ENCODE measurements at regions not wholly inside any gene's neighbourhood (a gene's known extent, or its start where the extent isn't known, plus 50 kb on each side); places are given as distances from the start of the nearest gene placed in this dataset.

- TF ChIP-seq, protein P1, sequence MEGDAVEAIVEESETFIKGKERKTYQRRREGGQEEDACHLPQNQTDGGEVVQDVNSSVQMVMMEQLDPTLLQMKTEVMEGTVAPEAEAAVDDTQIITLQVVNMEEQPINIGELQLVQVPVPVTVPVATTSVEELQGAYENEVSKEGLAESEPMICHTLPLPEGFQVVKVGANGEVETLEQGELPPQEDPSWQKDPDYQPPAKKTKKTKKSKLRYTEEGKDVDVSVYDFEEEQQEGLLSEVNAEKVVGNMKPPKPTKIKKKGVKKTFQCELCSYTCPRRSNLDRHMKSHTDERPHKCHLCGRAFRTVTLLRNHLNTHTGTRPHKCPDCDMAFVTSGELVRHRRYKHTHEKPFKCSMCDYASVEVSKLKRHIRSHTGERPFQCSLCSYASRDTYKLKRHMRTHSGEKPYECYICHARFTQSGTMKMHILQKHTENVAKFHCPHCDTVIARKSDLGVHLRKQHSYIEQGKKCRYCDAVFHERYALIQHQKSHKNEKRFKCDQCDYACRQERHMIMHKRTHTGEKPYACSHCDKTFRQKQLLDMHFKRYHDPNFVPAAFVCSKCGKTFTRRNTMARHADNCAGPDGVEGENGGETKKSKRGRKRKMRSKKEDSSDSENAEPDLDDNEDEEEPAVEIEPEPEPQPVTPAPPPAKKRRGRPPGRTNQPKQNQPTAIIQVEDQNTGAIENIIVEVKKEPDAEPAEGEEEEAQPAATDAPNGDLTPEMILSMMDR (IDR thresholded peaks at IDR 0.05; ENCODE audit: low read depth, low read length), result no peak
- H3K4me3 ChIP-seq (ENCODE audit: low read depth, low read length), result no peak overlapping the region
These were observed 129.4 kb upstream of the ADPGK start for GRCh38 chr15:72912996-72913395.

DNA sequence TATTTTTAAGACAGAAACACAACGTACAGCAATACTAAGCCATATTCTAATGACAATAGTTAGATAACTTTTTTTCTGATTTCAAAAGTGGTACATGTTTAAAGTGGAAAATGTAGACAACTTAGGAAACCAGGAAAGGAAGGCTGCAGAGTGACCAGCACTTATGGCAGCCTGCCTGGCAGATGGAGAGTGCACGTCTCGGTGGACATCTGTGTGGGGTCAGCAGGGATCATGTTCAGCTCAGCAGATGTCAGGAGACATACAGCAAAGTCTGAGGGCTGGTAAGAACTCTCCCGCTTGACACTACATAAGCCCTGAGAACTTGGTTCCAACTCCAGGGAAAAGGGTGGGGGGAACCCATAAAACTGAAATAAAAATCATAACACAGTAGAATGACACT is 128.6 kb upstream of the ADPGK start:
- TF ChIP-seq, protein P1 (IDR thresholded peaks at IDR 0.05; ENCODE audit: low read depth, low read length), result no peak

DNA sequence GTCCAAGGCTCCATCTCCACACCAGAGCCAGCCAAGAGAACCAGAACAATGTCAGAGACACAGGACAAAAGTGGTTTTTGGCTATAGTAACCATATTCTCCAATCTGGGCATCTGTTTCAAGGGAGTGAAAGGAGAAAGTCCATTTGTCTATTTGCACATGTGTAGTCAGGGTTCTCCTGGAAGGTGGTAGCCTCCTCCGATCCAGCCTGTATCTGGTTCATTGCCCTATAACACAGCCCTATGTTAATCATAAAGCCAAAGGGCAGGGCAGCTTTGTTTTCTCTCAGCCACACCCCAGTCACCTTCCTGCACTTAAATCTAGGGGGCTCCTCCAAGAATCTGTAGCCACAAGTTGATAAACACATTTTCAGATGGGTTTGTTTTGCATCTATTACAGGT is 128.1 kb upstream of the ADPGK start:
- TF ChIP-seq, protein P1 (IDR thresholded peaks at IDR 0.05; ENCODE audit: low read depth, low read length), result no peak
- no peak overlapping the region for H3K4me3 ChIP-seq (ENCODE audit: low read depth, low read length)

More for the DNA sequence above, 128.6 kb upstream of the ADPGK start:
- no peak overlapping the region for H3K4me3 ChIP-seq (ENCODE audit: low read depth, low read length)

- TF ChIP-seq, protein P1 (IDR thresholded peaks at IDR 0.05; ENCODE audit: low read depth, low read length), result no peak
- H3K4me3 ChIP-seq (ENCODE audit: low read depth, low read length), result no peak overlapping the region
These were observed 125.2 kb upstream of the ADPGK start for GRCh38 chr15:72908713-72909112.

- H3K4me3 ChIP-seq (ENCODE audit: low read depth, low read length), result no peak overlapping the region
- TF ChIP-seq, protein P1 (IDR thresholded peaks at IDR 0.05; ENCODE audit: low read depth, low read length), result no peak
These were observed 124.2 kb upstream of the ADPGK start for GRCh38 chr15:72907733-72908132.

- TF ChIP-seq, protein P1 (IDR thresholded peaks at IDR 0.05; ENCODE audit: low read depth, low read length), result no peak
- no peak overlapping the region for H3K4me3 ChIP-seq (ENCODE audit: low read depth, low read length)
These were observed 119.3 kb upstream of the ADPGK start for GRCh38 chr15:72902919-72903260.

DNA sequence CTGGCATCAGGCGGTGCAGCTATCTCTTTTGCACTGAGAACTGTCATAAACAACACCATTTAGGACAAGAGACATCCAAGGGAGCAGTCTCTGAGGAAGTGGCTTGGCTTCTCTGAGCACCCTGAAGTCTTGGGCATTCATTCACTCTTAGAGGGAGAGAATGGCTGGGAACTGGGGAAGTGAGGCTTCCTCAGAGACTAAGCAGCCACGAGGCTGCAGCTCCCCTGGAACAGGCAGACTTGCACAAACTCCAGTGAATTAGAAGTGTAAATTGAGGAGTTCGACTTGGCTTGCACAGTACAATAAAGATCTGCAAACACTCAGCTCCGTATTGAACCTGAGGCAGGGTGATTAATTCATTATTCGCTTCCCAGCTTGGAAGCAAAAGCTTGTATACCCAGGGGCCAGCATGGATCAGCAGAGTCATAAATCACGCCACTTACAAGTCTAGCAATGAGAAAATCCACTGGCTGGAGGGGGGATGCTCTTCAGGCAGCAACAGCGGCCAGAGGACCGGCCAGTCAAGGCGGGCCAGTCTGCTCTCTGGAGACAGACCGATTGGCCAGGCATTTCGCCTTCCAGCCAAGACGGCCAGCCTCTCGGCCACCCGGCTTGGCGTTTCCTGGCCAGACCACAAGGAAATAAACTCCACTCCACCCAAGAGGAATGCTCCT is 118.8 kb upstream of the ADPGK start:
- TF ChIP-seq, protein P1 (IDR thresholded peaks at IDR 0.05; ENCODE audit: low read depth, low read length), result no peak
- peak overlapping the region; percentile 31; the same call in 1 of the 2 replicates for H3K4me3 ChIP-seq (ENCODE audit: low read depth, low read length)
